ENCODE measurements at regions not wholly inside any gene's neighbourhood (a gene's known extent, or its start where the extent isn't known, plus 50 kb on each side); places are given as distances from the start of the nearest gene placed in this dataset.

- H3K27me3 Mint-ChIP-seq = no peaks in the 10 kb centered on the region
- H3K36me3 Mint-ChIP-seq (ENCODE audit: low read depth) = no peaks in the 10 kb centered on the region
- no peak overlapping the region for H3K27ac Mint-ChIP-seq
- no peaks in the 10 kb centered on the region for H3K9me3 ChIP-seq (ENCODE audit: control insufficient read depth, low read length, poor library complexity, severe bottlenecking)
- ATAC-seq = no peak
- no peak for DNase-seq
- H3K4me3 Mint-ChIP-seq = no peak overlapping the region
- H3K4me1 Mint-ChIP-seq = no peaks in the 10 kb centered on the region
These were observed 178.8 kb upstream of the KIF2A start for GRCh38 chr5:62127098-62127736.

- ATAC-seq (no peak), DNase-seq (no peak)
- H3K4me3 Mint-ChIP-seq = no peak overlapping the region
- no peaks in the 10 kb centered on the region for H3K4me1 Mint-ChIP-seq
- H3K36me3 Mint-ChIP-seq (ENCODE audit: low read depth) = no peaks in the 10 kb centered on the region
- no peaks in the 10 kb centered on the region for H3K9me3 ChIP-seq (ENCODE audit: control insufficient read depth, low read length, poor library complexity, severe bottlenecking)
- H3K27ac Mint-ChIP-seq = no peak overlapping the region
- H3K27me3 Mint-ChIP-seq = no peaks in the 10 kb centered on the region
These were observed 175.9 kb upstream of the KIF2A start for GRCh38 chr5:62130107-62130506.

DNA sequence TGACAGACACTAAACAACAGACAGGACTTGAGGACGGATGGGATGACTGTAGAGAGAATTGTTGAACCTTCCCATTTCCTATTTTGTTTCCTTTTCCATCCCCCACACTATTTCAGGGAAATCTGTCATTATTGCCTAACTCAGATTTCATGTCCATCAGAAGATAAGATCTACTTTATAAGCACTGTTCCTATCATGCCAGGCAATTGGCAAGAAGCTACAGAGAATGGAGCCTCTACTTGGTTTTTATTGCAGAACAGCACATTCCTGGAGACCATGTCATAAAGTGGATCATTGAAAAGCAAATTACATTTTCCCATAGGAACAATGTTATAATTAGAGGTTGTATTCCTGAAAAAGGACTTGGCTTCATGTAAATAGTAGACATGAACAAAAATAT lies 173.7 kb upstream of the KIF2A start:
- peaks cover 10% of the 10 kb centered on the region for H3K27me3 Mint-ChIP-seq
- H3K27ac Mint-ChIP-seq = no peak overlapping the region
- no peaks in the 10 kb centered on the region for H3K4me1 Mint-ChIP-seq

GRCh38 chr5:62133426-62133825 lies 172.6 kb upstream of the KIF2A start:
- Mint-ChIP-seq H3K27me3 (peaks cover 18% of the 10 kb centered on the region), H3K27ac (no peak overlapping the region), H3K4me3 (no peak overlapping the region), H3K4me1 (no peaks in the 10 kb centered on the region), H3K36me3 (ENCODE audit: low read depth) (no peaks in the 10 kb centered on the region)
- DNase-seq (no peak), ATAC-seq (no peak)
- no peaks in the 10 kb centered on the region for H3K9me3 ChIP-seq (ENCODE audit: control insufficient read depth, low read length, poor library complexity, severe bottlenecking)

More for the DNA sequence above, 173.7 kb upstream of the KIF2A start:
- Mint-ChIP-seq H3K4me3 (no peak overlapping the region), H3K36me3 (ENCODE audit: low read depth) (no peaks in the 10 kb centered on the region)
- DNase-seq (no peak), ATAC-seq (no peak)
- no peaks in the 10 kb centered on the region for H3K9me3 ChIP-seq (ENCODE audit: control insufficient read depth, low read length, poor library complexity, severe bottlenecking)

- H3K4me1 Mint-ChIP-seq = no peaks in the 10 kb centered on the region
- ATAC-seq (no peak), DNase-seq (no peak)
- H3K27me3 Mint-ChIP-seq = peaks cover 28% of the 10 kb centered on the region
- no peaks in the 10 kb centered on the region for H3K9me3 ChIP-seq (ENCODE audit: control insufficient read depth, low read length, poor library complexity, severe bottlenecking)
- H3K4me3 Mint-ChIP-seq = no peak overlapping the region
- H3K36me3 Mint-ChIP-seq (ENCODE audit: low read depth) = no peaks in the 10 kb centered on the region
- H3K27ac Mint-ChIP-seq = no peak overlapping the region
These were observed 171.2 kb upstream of the KIF2A start for GRCh38 chr5:62134811-62135210.

GRCh38 chr5:62137628-62138027 lies 168.4 kb upstream of the KIF2A start:
- no peak overlapping the region for H3K27ac Mint-ChIP-seq
- peaks cover 41% of the 10 kb centered on the region for H3K27me3 Mint-ChIP-seq
- ATAC-seq (no peak), DNase-seq (no peak)
- no peaks in the 10 kb centered on the region for H3K36me3 Mint-ChIP-seq (ENCODE audit: low read depth)
- H3K9me3 ChIP-seq (ENCODE audit: control insufficient read depth, low read length, poor library complexity, severe bottlenecking) = no peaks in the 10 kb centered on the region
- H3K4me1 Mint-ChIP-seq = peaks cover 2% of the 10 kb centered on the region
- no peak overlapping the region for H3K4me3 Mint-ChIP-seq

DNA sequence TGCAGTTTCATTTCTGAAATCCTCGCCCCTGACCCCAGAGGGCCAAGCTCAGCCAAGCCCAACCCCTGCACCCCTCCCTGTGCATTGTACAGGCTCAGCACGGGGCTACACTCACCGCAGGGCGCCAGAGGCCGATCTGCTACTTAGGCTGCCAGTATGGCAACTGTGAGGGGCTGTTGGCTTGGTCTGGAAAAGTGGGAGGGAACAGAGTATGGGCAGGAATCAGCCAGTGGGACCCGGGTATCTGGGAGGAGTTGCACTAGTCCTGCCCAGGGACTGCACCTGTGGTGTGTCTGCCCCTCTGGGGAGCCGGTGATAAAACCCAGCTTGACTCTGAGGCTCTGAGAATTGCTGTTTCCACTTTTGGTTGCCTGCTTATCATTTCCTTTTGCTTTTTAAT lies 167.4 kb upstream of the KIF2A start:
- H3K27ac Mint-ChIP-seq = no peak overlapping the region
- H3K36me3 Mint-ChIP-seq (ENCODE audit: low read depth) = no peaks in the 10 kb centered on the region
- ATAC-seq = no peak
- H3K9me3 ChIP-seq (ENCODE audit: control insufficient read depth, low read length, poor library complexity, severe bottlenecking) = no peaks in the 10 kb centered on the region
- peaks cover 46% of the 10 kb centered on the region for H3K27me3 Mint-ChIP-seq
- no peak overlapping the region for H3K4me3 Mint-ChIP-seq
- H3K4me1 Mint-ChIP-seq = peaks cover 2% of the 10 kb centered on the region
- no peak for DNase-seq

DNA sequence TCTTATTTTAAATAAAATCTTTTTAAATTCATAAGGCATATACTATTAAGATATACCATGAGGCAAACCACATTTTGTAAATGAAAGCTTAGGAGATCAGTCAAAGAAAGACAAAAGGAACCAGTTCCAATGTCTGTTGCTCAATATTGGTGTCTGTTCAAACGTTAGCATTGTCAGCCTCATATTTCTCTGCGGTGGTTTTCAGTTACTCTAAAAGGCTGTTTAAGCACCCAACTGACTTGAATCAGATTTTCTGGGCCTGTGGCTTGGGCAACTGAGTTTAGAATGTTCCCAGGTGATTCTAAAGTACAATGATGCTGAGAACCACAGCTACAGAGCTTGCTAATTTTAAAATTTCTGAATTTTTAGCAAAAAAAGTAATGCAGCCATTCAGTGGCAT lies 166.3 kb upstream of the KIF2A start:
- no peaks in the 10 kb centered on the region for H3K9me3 ChIP-seq (ENCODE audit: control insufficient read depth, low read length, poor library complexity, severe bottlenecking)
- ATAC-seq (no peak), DNase-seq (no peak)
- peaks cover 58% of the 10 kb centered on the region for H3K27me3 Mint-ChIP-seq
- H3K4me1 Mint-ChIP-seq = peaks cover 2% of the 10 kb centered on the region
- H3K4me3 Mint-ChIP-seq = no peak overlapping the region
- no peak overlapping the region for H3K27ac Mint-ChIP-seq
- no peaks in the 10 kb centered on the region for H3K36me3 Mint-ChIP-seq (ENCODE audit: low read depth)

DNA sequence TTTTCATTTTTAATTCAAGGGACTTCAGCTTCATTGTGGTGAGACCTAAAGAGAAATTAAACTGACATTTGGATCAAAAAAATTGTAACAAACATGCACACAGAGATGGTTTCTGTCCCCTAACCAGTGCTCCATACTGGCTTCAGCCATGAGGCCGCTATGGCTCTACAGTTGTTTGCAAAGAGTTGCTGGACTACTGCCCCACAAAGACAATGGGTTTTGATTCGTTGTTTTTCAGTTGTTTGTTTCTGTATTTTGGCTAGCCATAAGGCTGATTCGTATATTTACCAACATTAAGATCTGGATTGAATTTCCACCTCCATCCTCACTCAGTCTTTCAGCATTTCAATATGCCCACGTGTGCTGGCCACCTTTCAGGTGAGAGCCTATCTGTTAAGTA lies 163.7 kb upstream of the KIF2A start:
- Mint-ChIP-seq H3K4me1 (peaks cover 2% of the 10 kb centered on the region), H3K4me3 (no peak overlapping the region), H3K36me3 (ENCODE audit: low read depth) (no peaks in the 10 kb centered on the region), H3K27me3 (peaks cover 68% of the 10 kb centered on the region), H3K27ac (no peak overlapping the region)
- DNase-seq (no peak), ATAC-seq (no peak)
- H3K9me3 ChIP-seq (ENCODE audit: control insufficient read depth, low read length, poor library complexity, severe bottlenecking) = no peaks in the 10 kb centered on the region

DNA sequence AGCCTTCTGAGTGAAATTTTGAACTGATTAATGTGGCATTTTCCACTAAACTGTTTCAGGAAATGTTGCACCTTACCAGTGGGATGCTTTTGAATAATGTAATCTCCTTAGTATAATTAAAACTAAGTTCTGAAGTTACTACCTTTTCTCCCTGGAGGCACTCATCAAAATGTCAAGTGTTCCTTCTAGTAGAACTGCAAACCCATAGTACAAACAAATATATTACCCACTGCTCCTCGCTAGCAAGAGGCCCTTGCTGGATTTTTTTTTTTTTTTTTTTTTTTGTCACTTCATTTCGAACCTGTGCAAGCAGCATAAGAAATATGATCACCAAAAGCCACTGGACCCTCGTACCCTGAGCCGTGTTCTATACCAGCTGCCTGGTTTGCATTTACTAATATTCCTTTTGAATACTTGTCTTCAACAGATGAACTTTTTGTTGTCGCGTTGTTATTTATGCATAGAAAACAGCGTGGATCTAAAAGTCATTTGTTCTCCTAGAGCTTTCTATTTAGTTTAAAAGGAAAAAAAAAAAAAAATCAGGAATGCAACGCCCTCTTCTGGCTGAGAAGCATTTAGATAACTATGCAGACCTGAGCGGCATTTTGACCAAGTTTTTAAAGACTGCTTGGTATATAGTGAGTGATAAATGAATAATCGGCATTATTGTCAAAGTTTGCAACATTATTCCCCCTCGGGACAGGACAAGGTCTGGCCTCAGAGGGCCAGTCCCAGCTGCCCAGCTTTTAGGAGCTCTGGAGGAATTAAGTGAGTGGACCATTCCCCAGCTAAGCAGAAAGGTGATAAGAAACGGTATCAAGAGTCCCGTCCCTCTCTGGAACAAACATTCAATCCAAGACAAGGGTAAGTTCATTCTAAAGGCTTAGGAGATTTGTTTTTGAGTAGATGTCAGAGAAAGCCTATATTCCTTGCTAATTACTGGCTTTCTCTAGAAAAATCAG lies 162.5 kb upstream of the KIF2A start:
- no peak overlapping the region for H3K4me3 Mint-ChIP-seq
- peaks cover 60% of the 10 kb centered on the region for H3K27me3 Mint-ChIP-seq
- DNase-seq = no peak
- H3K36me3 Mint-ChIP-seq (ENCODE audit: low read depth) = no peaks in the 10 kb centered on the region
- H3K9me3 ChIP-seq (ENCODE audit: control insufficient read depth, low read length, poor library complexity, severe bottlenecking) = no peaks in the 10 kb centered on the region
- H3K27ac Mint-ChIP-seq = no peak overlapping the region
- ATAC-seq = no peak
- peaks cover 2% of the 10 kb centered on the region for H3K4me1 Mint-ChIP-seq

GRCh38 chr5:62144401-62145022 lies 161.5 kb upstream of the KIF2A start:
- Mint-ChIP-seq H3K27me3 (peaks cover 56% of the 10 kb centered on the region), H3K36me3 (ENCODE audit: low read depth) (no peaks in the 10 kb centered on the region), H3K27ac (no peak overlapping the region), H3K4me3 (no peak overlapping the region), H3K4me1 (peaks cover 2% of the 10 kb centered on the region)
- DNase-seq = no peak
- no peak for ATAC-seq
- H3K9me3 ChIP-seq (ENCODE audit: control insufficient read depth, low read length, poor library complexity, severe bottlenecking) = no peaks in the 10 kb centered on the region

DNA sequence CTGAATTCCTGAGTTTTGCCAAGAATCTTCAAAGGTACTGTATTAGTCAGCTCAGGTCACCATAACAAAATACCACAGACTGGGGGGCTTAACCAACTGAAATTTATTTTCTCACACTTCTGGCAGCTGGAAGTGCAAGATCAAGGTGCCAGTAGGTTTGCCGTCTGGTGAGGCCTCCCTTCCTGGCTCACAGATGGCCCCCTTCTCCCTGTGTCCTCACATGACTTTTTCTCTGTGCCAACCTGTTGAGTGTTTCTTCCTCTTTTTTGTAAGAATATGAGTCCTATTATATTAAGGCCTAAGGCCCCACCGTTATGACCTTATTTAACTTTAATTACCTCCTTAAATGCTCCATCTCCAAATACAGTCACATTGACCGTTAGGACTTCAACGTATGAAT lies 156.1 kb upstream of the KIF2A start:
- no peak for DNase-seq
- Mint-ChIP-seq H3K27me3 (peaks cover 46% of the 10 kb centered on the region), H3K27ac (no peak overlapping the region), H3K4me1 (no peaks in the 10 kb centered on the region), H3K4me3 (no peak overlapping the region), H3K36me3 (ENCODE audit: low read depth) (no peaks in the 10 kb centered on the region)
- no peak for ATAC-seq
- no peaks in the 10 kb centered on the region for H3K9me3 ChIP-seq (ENCODE audit: control insufficient read depth, low read length, poor library complexity, severe bottlenecking)

GRCh38 chr5:62152394-62153087 lies 153.5 kb upstream of the KIF2A start:
- H3K9me3 ChIP-seq (ENCODE audit: control insufficient read depth, low read length, poor library complexity, severe bottlenecking) = no peaks in the 10 kb centered on the region
- peaks cover 30% of the 10 kb centered on the region for H3K27me3 Mint-ChIP-seq
- ATAC-seq = no peak
- no peaks in the 10 kb centered on the region for H3K36me3 Mint-ChIP-seq (ENCODE audit: low read depth)
- no peak overlapping the region for H3K4me3 Mint-ChIP-seq
- no peaks in the 10 kb centered on the region for H3K4me1 Mint-ChIP-seq
- H3K27ac Mint-ChIP-seq = no peak overlapping the region
- DNase-seq = no peak

Data from T-helper 17 cell (primary cell).